SU-DHL-6 (cell line): ENCODE measurements at regions not wholly inside any gene's neighbourhood (a gene's known extent, or its start where the extent isn't known, plus 50 kb on each side); places are given as distances from the start of the nearest gene placed in this dataset.

Experiments
- CTCF ChIP-seq: fragments of 200-600 bp; sonication (generic); IDR thresholded peaks from one replicate; pipeline ENCODE4 v1.5.1; 2017; ENCODE audit warnings: antibody characterized with exemption, mild to moderate bottlenecking, low read length, moderate library complexity; ENCODE audit not compliant: insufficient read depth, poor library complexity, severe bottlenecking
- EZH2phosphoT487 ChIP-seq: fragments of 200-600 bp; sonication (generic), shearing (Covaris generic); conservative IDR thresholded peaks from 2 replicates; pipeline ENCODE4 v1.6.1; 2018; ENCODE audit warnings: mild to moderate bottlenecking, antibody characterized with exemption, low read length, moderate library complexity, mixed read lengths

- TF ChIP-seq CTCF: no peak
- TF ChIP-seq EZH2phosphoT487: no peak
Measured at GRCh38 chr2:196589419-196589818, 50.1 kb upstream of the CCDC150 start.
